Smooth muscle cell (in vitro differentiated cells): ENCODE measurements at regions not wholly inside any gene's neighbourhood (a gene's known extent, or its start where the extent isn't known, plus 50 kb on each side); places are given as distances from the start of the nearest gene placed in this dataset.

ENCODE experiments used
- DNase-seq: peaks from one replicate; lab custom pipeline; 2025; ENCODE audit not compliant: unreplicated experiment; lab: John Stamatoyannopoulos, UW
- H2AFZ ChIP-seq: fragments of 200-600 bp; sonication (generic); 2 replicates; pipeline ENCODE4 v1.6.0; 2016; ENCODE audit warnings: antibody characterized with exemption, low read depth, mild to moderate bottlenecking
- H3F3A ChIP-seq: fragments of 200-600 bp; sonication (generic); 2 replicates; pipeline ENCODE4 v1.6.0; 2017; ENCODE audit warnings: antibody characterized with exemption, low read depth
- H3K27ac ChIP-seq: fragments of 200-600 bp; sonication (generic); 2 replicates; pipeline ENCODE4 v1.5.1; 2016; ENCODE audit warnings: low read depth, mild to moderate bottlenecking
- H3K27me3 ChIP-seq: fragments of 200-600 bp; sonication (generic); 2 replicates; pipeline ENCODE4 v1.6.1; 2016; ENCODE audit warnings: low read depth, mild to moderate bottlenecking
- H3K36me3 ChIP-seq: fragments of 200-600 bp; sonication (generic); 2 replicates; pipeline ENCODE4 v1.5.1; 2016; ENCODE audit warnings: low read depth
- H3K4me1 ChIP-seq: fragments of 200-600 bp; sonication (generic); 2 replicates; pipeline ENCODE4 v1.5.1; 2016; ENCODE audit warnings: low read depth
- H3K4me2 ChIP-seq: fragments of 200-600 bp; sonication (generic); 2 replicates; pipeline ENCODE4 v1.6.0; 2016; ENCODE audit warnings: mild to moderate bottlenecking
- H3K4me3 ChIP-seq: fragments of 200-600 bp; sonication (generic); 2 replicates; pipeline ENCODE4 v1.5.1; 2016; ENCODE audit warnings: mild to moderate bottlenecking
- H3K79me2 ChIP-seq: fragments of 200-600 bp; sonication (generic); 2 replicates; pipeline ENCODE4 v1.6.0; 2016; ENCODE audit warnings: low read depth, mild to moderate bottlenecking
- H3K9ac ChIP-seq: fragments of 200-600 bp; sonication (generic); 2 replicates; pipeline ENCODE4 v1.6.0; 2016; ENCODE audit warnings: low read depth
- H3K9me3 ChIP-seq: fragments of 200-600 bp; sonication (generic); replicated peaks from 2 replicates; pipeline ENCODE4 v1.5.1; 2016; ENCODE audit warnings: low read depth
- H4K20me1 ChIP-seq: fragments of 200-600 bp; sonication (generic); 2 replicates; pipeline ENCODE4 v1.6.0; 2016; ENCODE audit warnings: low read depth
- WGBS: methylation state at CpG from one replicate; pipeline ENCODE4 v1.1.7; 2016; ENCODE audit warnings: low lambda C conversion rate; 5-methylcytosine and 5-hydroxymethylcytosine counted together
- TF ChIP-seq, protein P1 (sequence below): fragments of 200-600 bp; sonication (generic); IDR thresholded peaks from 2 replicates; pipeline ENCODE4 v1.5.1; 2017; ENCODE audit warnings: borderline replicate concordance, mild to moderate bottlenecking, antibody characterized with exemption; ENCODE audit not compliant: insufficient read depth, poor library complexity, severe bottlenecking

DNA sequence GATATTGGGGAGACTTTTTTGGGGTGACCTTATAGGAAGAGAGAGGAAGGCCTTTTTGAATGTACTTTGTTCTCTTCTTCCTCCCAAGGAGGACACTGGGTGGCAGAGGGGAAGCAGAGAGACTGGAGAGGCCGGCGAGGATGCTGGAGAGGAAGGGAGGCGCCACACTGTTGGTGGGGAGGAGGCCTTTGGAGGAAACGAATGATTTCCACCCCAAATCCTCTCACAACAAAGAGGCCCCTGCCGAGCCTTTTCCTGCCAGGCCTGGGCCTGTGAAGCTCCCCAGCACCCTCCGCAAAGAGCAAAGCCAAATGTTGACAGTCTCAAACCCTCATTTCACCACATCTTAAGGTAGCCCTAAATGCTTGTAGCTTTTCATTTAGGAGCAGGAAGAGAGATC, 59.0 kb upstream of the UPP2 start:
- 36% methylated on average over 6 of the region's 6 CpGs for WGBS

DNA sequence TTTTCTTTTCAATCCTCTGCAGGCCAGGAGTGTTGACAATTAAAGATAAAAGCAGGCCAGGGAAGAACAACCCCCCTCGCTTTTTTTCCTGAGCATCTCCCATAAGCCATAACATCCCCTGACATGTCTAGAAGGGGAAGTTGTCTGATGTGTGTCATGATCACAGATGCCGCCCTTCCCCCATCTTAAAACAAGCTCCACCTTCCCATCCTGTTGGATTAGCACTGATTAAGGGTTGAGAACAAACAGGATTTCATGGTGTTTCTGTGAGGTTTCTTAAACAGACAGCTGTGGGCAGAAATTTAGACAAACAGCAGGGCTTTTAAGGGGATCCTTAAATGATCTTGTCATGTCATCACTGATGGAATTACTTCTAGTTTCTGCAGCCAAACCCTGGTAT, 59.4 kb upstream of the UPP2 start:
- DNase-seq: no peak
- peaks cover 8% of the 10 kb centered on the region for H3K27me3 ChIP-seq
- no peaks in the 10 kb centered on the region for H3K79me2 ChIP-seq
- no peak overlapping the region for H3K4me3 ChIP-seq
- no peaks in the 10 kb centered on the region for H4K20me1 ChIP-seq
- no peaks in the 10 kb centered on the region for H3K36me3 ChIP-seq
- H2AFZ ChIP-seq: peak overlapping the region; percentile 36
- no peak overlapping the region for H3K9ac ChIP-seq
- H3K9me3 ChIP-seq: no peaks in the 10 kb centered on the region
- H3K4me2 ChIP-seq: peak overlapping the region; percentile 29
- H3K27ac ChIP-seq: peak overlapping the region; percentile 17
- TF ChIP-seq, protein P1, sequence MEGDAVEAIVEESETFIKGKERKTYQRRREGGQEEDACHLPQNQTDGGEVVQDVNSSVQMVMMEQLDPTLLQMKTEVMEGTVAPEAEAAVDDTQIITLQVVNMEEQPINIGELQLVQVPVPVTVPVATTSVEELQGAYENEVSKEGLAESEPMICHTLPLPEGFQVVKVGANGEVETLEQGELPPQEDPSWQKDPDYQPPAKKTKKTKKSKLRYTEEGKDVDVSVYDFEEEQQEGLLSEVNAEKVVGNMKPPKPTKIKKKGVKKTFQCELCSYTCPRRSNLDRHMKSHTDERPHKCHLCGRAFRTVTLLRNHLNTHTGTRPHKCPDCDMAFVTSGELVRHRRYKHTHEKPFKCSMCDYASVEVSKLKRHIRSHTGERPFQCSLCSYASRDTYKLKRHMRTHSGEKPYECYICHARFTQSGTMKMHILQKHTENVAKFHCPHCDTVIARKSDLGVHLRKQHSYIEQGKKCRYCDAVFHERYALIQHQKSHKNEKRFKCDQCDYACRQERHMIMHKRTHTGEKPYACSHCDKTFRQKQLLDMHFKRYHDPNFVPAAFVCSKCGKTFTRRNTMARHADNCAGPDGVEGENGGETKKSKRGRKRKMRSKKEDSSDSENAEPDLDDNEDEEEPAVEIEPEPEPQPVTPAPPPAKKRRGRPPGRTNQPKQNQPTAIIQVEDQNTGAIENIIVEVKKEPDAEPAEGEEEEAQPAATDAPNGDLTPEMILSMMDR: no peak
- no peaks in the 10 kb centered on the region for H3F3A ChIP-seq
- peaks cover 5% of the 10 kb centered on the region for H3K4me1 ChIP-seq
- 19% methylated on average over 2 of the region's 2 CpGs for WGBS

More for the DNA sequence above, 59.0 kb upstream of the UPP2 start:
- Histone ChIP-seq H2AFZ (peak overlapping the region; percentile 36), H3F3A (no peaks in the 10 kb centered on the region), H3K4me2 (peak overlapping the region; percentile 29), H3K4me3 (no peak overlapping the region), H3K36me3 (no peaks in the 10 kb centered on the region), H3K4me1 (peaks cover 5% of the 10 kb centered on the region), H3K9me3 (no peaks in the 10 kb centered on the region), H3K27ac (peak overlapping the region; percentile 17), H3K9ac (no peak overlapping the region), H3K79me2 (no peaks in the 10 kb centered on the region), H4K20me1 (no peaks in the 10 kb centered on the region), H3K27me3 (peaks cover 6% of the 10 kb centered on the region)
- DNase-seq: no peak
- TF ChIP-seq, protein P1: no peak

DNA sequence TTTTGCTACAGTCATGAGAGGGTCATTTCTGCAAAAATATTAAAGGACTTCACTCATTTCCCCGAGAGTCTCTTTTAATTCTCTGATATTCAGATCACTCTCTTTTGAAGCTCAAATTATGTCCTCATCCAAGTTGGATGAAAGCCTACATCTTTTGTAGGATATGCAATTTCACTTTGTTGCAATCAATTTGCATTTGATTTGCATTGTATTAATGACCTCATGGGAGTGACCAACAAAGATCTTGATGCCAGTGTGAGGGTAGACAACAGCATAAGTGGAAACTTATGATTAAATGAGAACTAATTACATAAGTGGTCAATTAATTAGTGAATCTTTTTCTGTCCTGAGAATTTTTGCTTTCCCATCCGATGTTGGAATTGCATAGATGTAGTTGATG, 60.3 kb upstream of the UPP2 start:
- no peak for DNase-seq
- H3K4me2 ChIP-seq: no peak overlapping the region
- H3F3A ChIP-seq: no peaks in the 10 kb centered on the region
- H3K9ac ChIP-seq: no peak overlapping the region
- no peaks in the 10 kb centered on the region for H3K79me2 ChIP-seq
- H4K20me1 ChIP-seq: no peaks in the 10 kb centered on the region
- no peak overlapping the region for H3K27ac ChIP-seq
- H3K36me3 ChIP-seq: no peaks in the 10 kb centered on the region
- no peak overlapping the region for H2AFZ ChIP-seq
- H3K4me1 ChIP-seq: peaks cover 5% of the 10 kb centered on the region
- TF ChIP-seq, protein P1: no peak
- 88% methylated on average over 2 of the region's 2 CpGs for WGBS
- H3K4me3 ChIP-seq: no peak overlapping the region
- peaks cover 8% of the 10 kb centered on the region for H3K27me3 ChIP-seq
- no peaks in the 10 kb centered on the region for H3K9me3 ChIP-seq

DNA sequence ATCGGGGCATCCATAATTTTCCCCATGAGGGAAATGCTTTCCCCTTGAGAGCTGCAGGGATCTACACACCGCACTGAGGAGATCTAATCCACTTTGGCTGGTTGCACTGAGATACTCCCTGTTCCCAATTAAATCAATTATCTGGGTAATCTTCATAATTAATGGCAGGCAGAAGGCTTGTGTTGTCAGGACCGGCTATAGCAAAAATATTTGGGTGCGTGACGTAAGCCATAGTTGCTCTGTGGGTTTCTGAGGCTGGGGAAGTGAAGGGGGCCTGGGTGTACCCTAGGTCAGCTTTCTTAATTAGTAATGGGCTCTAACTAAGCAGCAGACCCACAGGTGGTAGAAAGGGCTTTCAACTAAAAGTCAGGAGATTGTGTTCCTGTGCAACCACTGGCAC, 62.8 kb upstream of the UPP2 start:
- TF ChIP-seq, protein P1: no peak
- Histone ChIP-seq H3K4me2 (no peak overlapping the region), H3K4me1 (peaks cover 5% of the 10 kb centered on the region), H3F3A (no peaks in the 10 kb centered on the region), H2AFZ (no peak overlapping the region), H3K79me2 (no peaks in the 10 kb centered on the region), H3K9me3 (no peaks in the 10 kb centered on the region), H3K4me3 (no peak overlapping the region), H4K20me1 (no peaks in the 10 kb centered on the region), H3K27ac (no peak overlapping the region), H3K27me3 (peaks cover 9% of the 10 kb centered on the region), H3K9ac (no peak overlapping the region), H3K36me3 (no peaks in the 10 kb centered on the region)
- no peak for DNase-seq
- WGBS: 88% methylated on average over 5 of the region's 5 CpGs
